ENCODE measurements at regions not wholly inside any gene's neighbourhood (a gene's known extent, or its start where the extent isn't known, plus 50 kb on each side); places are given as distances from the start of the nearest gene placed in this dataset.

GRCh38 chr12:46679754-46680153, 146.0 kb downstream of the SLC38A4 start:
- H3K4me3 Mint-ChIP-seq = no peak overlapping the region
- peaks cover 7% of the 10 kb centered on the region for H3K27me3 Mint-ChIP-seq
- no peaks in the 10 kb centered on the region for H3K36me3 Mint-ChIP-seq (ENCODE audit: insufficient read depth)
- ATAC-seq (replicated peaks; ENCODE audit: extremely low read depth, poor library complexity, severe bottlenecking) (no peak), DNase-seq (ENCODE audit: low spot score in 2 of 2) (no peak)
- no peaks in the 10 kb centered on the region for H3K9me3 Mint-ChIP-seq
- no peaks in the 10 kb centered on the region for H3K4me1 Mint-ChIP-seq
- H3K27ac Mint-ChIP-seq (ENCODE audit: low read depth) = no peak overlapping the region

GRCh38 chr12:46678426-46678825, 147.4 kb downstream of the SLC38A4 start:
- DNase-seq (ENCODE audit: low spot score in 2 of 2) (no peak), ATAC-seq (replicated peaks; ENCODE audit: extremely low read depth, poor library complexity, severe bottlenecking) (no peak)
- Mint-ChIP-seq H3K4me3 (no peak overlapping the region), H3K27me3 (no peaks in the 10 kb centered on the region), H3K27ac (ENCODE audit: low read depth) (no peak overlapping the region), H3K36me3 (ENCODE audit: insufficient read depth) (no peaks in the 10 kb centered on the region), H3K4me1 (no peaks in the 10 kb centered on the region), H3K9me3 (no peaks in the 10 kb centered on the region)

GRCh38 chr12:46677749-46678148, 148.0 kb downstream of the SLC38A4 start:
- Mint-ChIP-seq H3K4me3 (no peak overlapping the region), H3K36me3 (ENCODE audit: insufficient read depth) (no peaks in the 10 kb centered on the region), H3K9me3 (no peaks in the 10 kb centered on the region), H3K4me1 (no peaks in the 10 kb centered on the region), H3K27me3 (no peaks in the 10 kb centered on the region), H3K27ac (ENCODE audit: low read depth) (no peak overlapping the region)
- DNase-seq (ENCODE audit: low spot score in 2 of 2) = no peak
- ATAC-seq (replicated peaks; ENCODE audit: extremely low read depth, poor library complexity, severe bottlenecking) = no peak

- no peak for DNase-seq (ENCODE audit: low spot score in 2 of 2)
- Mint-ChIP-seq H3K36me3 (ENCODE audit: insufficient read depth) (no peaks in the 10 kb centered on the region), H3K4me3 (no peak overlapping the region), H3K9me3 (no peaks in the 10 kb centered on the region), H3K27ac (ENCODE audit: low read depth) (no peak overlapping the region), H3K27me3 (no peaks in the 10 kb centered on the region), H3K4me1 (no peaks in the 10 kb centered on the region)
- no peak for ATAC-seq (replicated peaks; ENCODE audit: extremely low read depth, poor library complexity, severe bottlenecking)
Measured at GRCh38 chr12:46676797-46677520, 148.8 kb downstream of the SLC38A4 start.

GRCh38 chr12:46676396-46676795, 149.4 kb downstream of the SLC38A4 start:
- Mint-ChIP-seq H3K27me3 (no peaks in the 10 kb centered on the region), H3K4me1 (no peaks in the 10 kb centered on the region), H3K27ac (ENCODE audit: low read depth) (no peak overlapping the region), H3K9me3 (no peaks in the 10 kb centered on the region), H3K4me3 (no peak overlapping the region), H3K36me3 (ENCODE audit: insufficient read depth) (no peaks in the 10 kb centered on the region)
- DNase-seq (ENCODE audit: low spot score in 2 of 2) (no peak), ATAC-seq (replicated peaks; ENCODE audit: extremely low read depth, poor library complexity, severe bottlenecking) (no peak)

GRCh38 chr12:46675736-46676135, 150.1 kb downstream of the SLC38A4 start:
- ATAC-seq (replicated peaks; ENCODE audit: extremely low read depth, poor library complexity, severe bottlenecking) (no peak), DNase-seq (ENCODE audit: low spot score in 2 of 2) (no peak)
- Mint-ChIP-seq H3K4me1 (no peaks in the 10 kb centered on the region), H3K36me3 (ENCODE audit: insufficient read depth) (no peaks in the 10 kb centered on the region), H3K9me3 (no peaks in the 10 kb centered on the region), H3K27ac (ENCODE audit: low read depth) (no peak overlapping the region), H3K27me3 (no peaks in the 10 kb centered on the region), H3K4me3 (no peak overlapping the region)

GRCh38 chr12:46674800-46675199, 151.0 kb downstream of the SLC38A4 start:
- ATAC-seq (replicated peaks; ENCODE audit: extremely low read depth, poor library complexity, severe bottlenecking) = no peak

GRCh38 chr12:46674129-46674528, 151.7 kb downstream of the SLC38A4 start:
- no peak overlapping the region for H3K4me3 Mint-ChIP-seq
- no peak for DNase-seq (ENCODE audit: low spot score in 2 of 2)
- no peaks in the 10 kb centered on the region for H3K4me1 Mint-ChIP-seq
- H3K27me3 Mint-ChIP-seq = no peaks in the 10 kb centered on the region
- H3K27ac Mint-ChIP-seq (ENCODE audit: low read depth) = no peak overlapping the region
- H3K36me3 Mint-ChIP-seq (ENCODE audit: insufficient read depth) = no peaks in the 10 kb centered on the region
- H3K9me3 Mint-ChIP-seq = no peaks in the 10 kb centered on the region
- no peak for ATAC-seq (replicated peaks; ENCODE audit: extremely low read depth, poor library complexity, severe bottlenecking)

More at GRCh38 chr12:46674800-46675199, 151.0 kb downstream of the SLC38A4 start:
- no peaks in the 10 kb centered on the region for H3K36me3 Mint-ChIP-seq (ENCODE audit: insufficient read depth)
- no peak overlapping the region for H3K4me3 Mint-ChIP-seq
- no peaks in the 10 kb centered on the region for H3K9me3 Mint-ChIP-seq
- no peak overlapping the region for H3K27ac Mint-ChIP-seq (ENCODE audit: low read depth)
- DNase-seq (ENCODE audit: low spot score in 2 of 2) = no peak
- no peaks in the 10 kb centered on the region for H3K4me1 Mint-ChIP-seq
- H3K27me3 Mint-ChIP-seq = no peaks in the 10 kb centered on the region

- ATAC-seq (replicated peaks; ENCODE audit: extremely low read depth, poor library complexity, severe bottlenecking) = no peak
- Mint-ChIP-seq H3K27ac (ENCODE audit: low read depth) (no peak overlapping the region), H3K4me3 (no peak overlapping the region), H3K27me3 (no peaks in the 10 kb centered on the region), H3K36me3 (ENCODE audit: insufficient read depth) (no peaks in the 10 kb centered on the region), H3K9me3 (no peaks in the 10 kb centered on the region), H3K4me1 (no peaks in the 10 kb centered on the region)
- DNase-seq (ENCODE audit: low spot score in 2 of 2) = no peak
Measured at GRCh38 chr12:46671102-46671501, 154.7 kb downstream of the SLC38A4 start.

- H3K36me3 Mint-ChIP-seq (ENCODE audit: insufficient read depth) = no peaks in the 10 kb centered on the region
- DNase-seq (ENCODE audit: low spot score in 2 of 2) (no peak), ATAC-seq (replicated peaks; ENCODE audit: extremely low read depth, poor library complexity, severe bottlenecking) (no peak)
- H3K9me3 Mint-ChIP-seq = no peaks in the 10 kb centered on the region
- no peaks in the 10 kb centered on the region for H3K4me1 Mint-ChIP-seq
- no peak overlapping the region for H3K27ac Mint-ChIP-seq (ENCODE audit: low read depth)
- no peaks in the 10 kb centered on the region for H3K27me3 Mint-ChIP-seq
- H3K4me3 Mint-ChIP-seq = no peak overlapping the region
Measured at GRCh38 chr12:46670636-46671035, 155.2 kb downstream of the SLC38A4 start.

- no peaks in the 10 kb centered on the region for H3K9me3 Mint-ChIP-seq
- H3K27me3 Mint-ChIP-seq = no peaks in the 10 kb centered on the region
- no peaks in the 10 kb centered on the region for H3K4me1 Mint-ChIP-seq
- no peak for DNase-seq (ENCODE audit: low spot score in 2 of 2)
- no peak overlapping the region for H3K27ac Mint-ChIP-seq (ENCODE audit: low read depth)
- no peak overlapping the region for H3K4me3 Mint-ChIP-seq
- H3K36me3 Mint-ChIP-seq (ENCODE audit: insufficient read depth) = no peaks in the 10 kb centered on the region
- ATAC-seq (replicated peaks; ENCODE audit: extremely low read depth, poor library complexity, severe bottlenecking) = no peak
Measured at GRCh38 chr12:46669720-46670119, 156.1 kb downstream of the SLC38A4 start.

GRCh38 chr12:46667551-46667950, 158.2 kb downstream of the SLC38A4 start:
- Mint-ChIP-seq H3K27ac (ENCODE audit: low read depth) (no peak overlapping the region), H3K9me3 (no peaks in the 10 kb centered on the region), H3K27me3 (no peaks in the 10 kb centered on the region), H3K36me3 (ENCODE audit: insufficient read depth) (no peaks in the 10 kb centered on the region), H3K4me3 (no peak overlapping the region), H3K4me1 (no peaks in the 10 kb centered on the region)
- DNase-seq (ENCODE audit: low spot score in 2 of 2) (no peak), ATAC-seq (replicated peaks; ENCODE audit: extremely low read depth, poor library complexity, severe bottlenecking) (no peak)

GRCh38 chr12:46664761-46665287, 161.0 kb downstream of the SLC38A4 start:
- Mint-ChIP-seq H3K4me3 (no peak overlapping the region), H3K4me1 (no peaks in the 10 kb centered on the region), H3K27me3 (no peaks in the 10 kb centered on the region), H3K27ac (ENCODE audit: low read depth) (no peak overlapping the region), H3K36me3 (ENCODE audit: insufficient read depth) (no peaks in the 10 kb centered on the region), H3K9me3 (no peaks in the 10 kb centered on the region)
- ATAC-seq (replicated peaks; ENCODE audit: extremely low read depth, poor library complexity, severe bottlenecking) = peak; percentile 67
- no peak for DNase-seq (ENCODE audit: low spot score in 2 of 2)

All from central memory CD8-positive, alpha-beta T cell (primary cell).